ENCODE measurements at regions not wholly inside any gene's neighbourhood (a gene's known extent, or its start where the extent isn't known, plus 50 kb on each side); places are given as distances from the start of the nearest gene placed in this dataset.

DNA sequence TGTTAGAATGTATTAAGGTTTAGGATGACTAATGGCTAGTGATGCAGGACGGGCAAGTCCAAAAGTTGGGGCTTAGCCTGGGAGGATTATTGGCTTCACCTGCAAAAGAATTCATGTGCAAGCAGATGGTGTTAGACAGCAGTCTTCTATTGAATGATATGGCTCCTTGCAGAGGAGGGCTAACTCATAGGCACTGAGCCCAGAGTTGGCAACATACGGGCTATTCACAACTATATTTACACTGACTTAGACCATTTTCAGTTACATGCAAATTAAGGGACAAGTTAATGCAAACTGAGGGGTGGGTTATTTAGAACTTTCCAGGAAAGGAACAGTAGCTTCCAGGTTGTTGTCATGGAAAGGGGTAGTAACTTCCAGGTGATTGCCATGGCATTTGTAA lies 1017.1 kb upstream of the EEF2KMT start:
- intact Hi-C loops (cut with micrococcal nuclease) = no loop called here
- no peak for DNase-seq (ENCODE audit: low spot score)
- no peak overlapping the region for H3K27ac Mint-ChIP-seq
- H3K27me3 Mint-ChIP-seq (ENCODE audit: insufficient read depth) = no peaks in the 10 kb centered on the region
- H3K9me3 Mint-ChIP-seq = peaks cover 9% of the 10 kb centered on the region
- H3K4me1 Mint-ChIP-seq (ENCODE audit: low read depth) = no peaks in the 10 kb centered on the region
- no peak overlapping the region for H3K4me3 Mint-ChIP-seq
- no peaks in the 10 kb centered on the region for H3K36me3 Mint-ChIP-seq (ENCODE audit: low read depth)

DNA sequence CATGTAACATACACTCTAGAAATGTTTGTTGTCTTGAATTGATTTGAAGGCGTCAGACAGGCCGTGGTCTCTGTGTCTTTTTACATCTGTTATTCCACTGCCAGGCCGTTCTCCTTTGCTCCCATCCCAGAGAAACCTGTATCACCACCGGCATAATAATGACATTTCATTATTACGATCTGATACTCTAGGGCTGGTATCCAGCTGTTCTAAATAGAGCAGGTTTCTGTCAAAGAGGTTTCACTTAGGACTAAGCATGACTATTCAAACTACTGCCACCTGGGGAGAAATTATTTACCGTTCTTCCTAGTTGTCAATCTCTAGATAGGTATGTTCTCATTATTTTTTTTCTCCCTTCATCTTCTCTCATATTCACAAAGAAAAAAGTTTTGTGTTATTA lies 1016.2 kb upstream of the EEF2KMT start:
- no peak overlapping the region for H3K27ac Mint-ChIP-seq
- DNase-seq (ENCODE audit: low spot score) = no peak
- H3K4me1 Mint-ChIP-seq (ENCODE audit: low read depth) = no peaks in the 10 kb centered on the region
- no peaks in the 10 kb centered on the region for H3K36me3 Mint-ChIP-seq (ENCODE audit: low read depth)
- H3K9me3 Mint-ChIP-seq = peaks cover 10% of the 10 kb centered on the region
- no peak overlapping the region for H3K4me3 Mint-ChIP-seq
- intact Hi-C loops (cut with micrococcal nuclease) = no loop called here
- H3K27me3 Mint-ChIP-seq (ENCODE audit: insufficient read depth) = no peaks in the 10 kb centered on the region

DNA sequence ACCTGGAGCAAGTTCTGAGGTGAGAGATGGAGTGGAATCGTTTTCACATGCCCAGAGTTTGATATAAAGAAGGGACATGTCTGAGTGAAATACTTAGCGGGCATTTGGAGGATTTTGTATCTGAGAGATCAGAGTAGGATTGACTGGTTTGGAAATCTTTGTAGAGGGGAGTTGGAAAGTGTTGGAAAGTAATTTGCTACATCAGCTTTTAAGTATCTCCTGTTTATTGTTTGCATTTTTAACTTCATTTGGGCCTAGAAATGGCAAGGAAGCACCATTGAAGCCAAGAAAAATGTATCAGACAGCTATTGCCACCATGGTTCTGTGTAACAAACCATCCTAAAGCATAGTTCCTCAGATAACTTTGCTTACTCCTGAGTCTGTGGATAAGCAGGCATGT lies 1015.1 kb upstream of the EEF2KMT start:
- Mint-ChIP-seq H3K27me3 (ENCODE audit: insufficient read depth) (no peaks in the 10 kb centered on the region), H3K36me3 (ENCODE audit: low read depth) (no peaks in the 10 kb centered on the region), H3K4me1 (ENCODE audit: low read depth) (no peaks in the 10 kb centered on the region), H3K9me3 (peaks cover 13% of the 10 kb centered on the region), H3K4me3 (no peak overlapping the region), H3K27ac (no peak overlapping the region)
- no peak for DNase-seq (ENCODE audit: low spot score)
- intact Hi-C loops (cut with micrococcal nuclease) = no loop called here

DNA sequence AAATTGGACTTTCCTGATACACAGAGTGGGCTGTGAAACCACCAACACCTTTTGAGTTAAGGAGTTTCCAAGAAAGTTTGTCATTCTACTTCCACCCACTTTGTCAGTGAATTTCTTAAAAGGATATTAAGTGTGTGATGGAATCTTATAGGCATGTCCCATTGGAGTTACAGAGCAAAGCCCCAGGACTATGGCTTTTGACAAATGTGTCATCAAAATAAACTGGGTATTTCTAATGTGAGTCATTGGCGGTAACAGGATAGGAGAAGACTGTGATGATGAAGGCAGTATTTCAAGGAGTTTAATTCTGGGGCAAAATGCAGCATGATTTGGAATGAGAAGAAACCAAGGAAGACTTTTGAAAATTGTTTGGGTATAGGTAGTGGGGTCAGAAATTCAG lies 1013.8 kb upstream of the EEF2KMT start:
- Mint-ChIP-seq H3K9me3 (peaks cover 19% of the 10 kb centered on the region), H3K4me3 (no peak overlapping the region), H3K4me1 (ENCODE audit: low read depth) (no peaks in the 10 kb centered on the region), H3K36me3 (ENCODE audit: low read depth) (no peaks in the 10 kb centered on the region), H3K27ac (no peak overlapping the region), H3K27me3 (ENCODE audit: insufficient read depth) (no peaks in the 10 kb centered on the region)
- no peak for DNase-seq (ENCODE audit: low spot score)
- intact Hi-C loops (cut with micrococcal nuclease) = no loop called here

DNA sequence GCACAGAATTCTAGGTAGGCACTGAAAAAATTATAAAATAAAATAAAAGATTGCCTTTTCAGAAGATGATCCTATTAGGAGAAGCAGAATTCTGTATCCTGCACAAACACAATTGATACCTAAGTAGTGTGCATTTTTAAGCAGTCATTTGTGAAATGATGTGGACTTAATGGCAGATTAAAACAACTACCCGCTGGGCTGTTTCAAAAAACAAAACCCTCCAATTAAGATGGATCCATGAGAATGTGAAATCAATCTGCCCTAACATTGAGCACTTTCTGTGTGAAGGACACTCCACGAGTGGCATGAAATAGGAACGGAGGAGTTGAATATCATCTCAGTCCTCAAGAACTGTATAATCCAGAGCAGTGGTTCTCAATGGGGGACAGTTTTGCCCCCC lies 1012.8 kb upstream of the EEF2KMT start:
- Mint-ChIP-seq H3K4me1 (ENCODE audit: low read depth) (no peaks in the 10 kb centered on the region), H3K27ac (no peak overlapping the region), H3K9me3 (peaks cover 19% of the 10 kb centered on the region), H3K36me3 (ENCODE audit: low read depth) (no peaks in the 10 kb centered on the region), H3K4me3 (no peak overlapping the region), H3K27me3 (ENCODE audit: insufficient read depth) (no peaks in the 10 kb centered on the region)
- intact Hi-C loops (cut with micrococcal nuclease) = no loop called here
- DNase-seq (ENCODE audit: low spot score) = no peak

DNA sequence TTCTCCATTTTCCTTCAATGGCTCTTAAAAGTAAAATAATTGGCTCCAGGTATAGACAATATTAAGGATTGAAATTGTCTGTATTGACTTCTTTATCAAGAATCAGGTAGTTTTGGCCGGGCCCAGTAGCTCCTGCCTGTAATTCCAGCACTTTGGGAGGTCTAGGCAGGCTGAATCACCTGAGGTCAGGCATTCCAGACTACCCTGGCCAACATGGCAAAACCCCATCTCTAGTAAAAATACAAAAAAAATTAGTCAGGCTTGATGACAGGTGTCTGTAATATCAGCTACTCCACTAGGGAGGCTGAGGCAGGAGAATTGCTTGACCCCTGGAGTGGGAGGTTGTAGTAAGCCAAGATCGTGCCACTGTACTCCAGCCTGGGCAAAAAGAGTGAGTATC lies 1008.5 kb upstream of the EEF2KMT start:
- Mint-ChIP-seq H3K36me3 (ENCODE audit: low read depth) (no peaks in the 10 kb centered on the region), H3K4me1 (ENCODE audit: low read depth) (no peaks in the 10 kb centered on the region), H3K9me3 (peaks cover 28% of the 10 kb centered on the region), H3K4me3 (no peak overlapping the region), H3K27ac (no peak overlapping the region), H3K27me3 (ENCODE audit: insufficient read depth) (no peaks in the 10 kb centered on the region)
- intact Hi-C loops (cut with micrococcal nuclease) = no loop called here
- DNase-seq (ENCODE audit: low spot score) = no peak

DNA sequence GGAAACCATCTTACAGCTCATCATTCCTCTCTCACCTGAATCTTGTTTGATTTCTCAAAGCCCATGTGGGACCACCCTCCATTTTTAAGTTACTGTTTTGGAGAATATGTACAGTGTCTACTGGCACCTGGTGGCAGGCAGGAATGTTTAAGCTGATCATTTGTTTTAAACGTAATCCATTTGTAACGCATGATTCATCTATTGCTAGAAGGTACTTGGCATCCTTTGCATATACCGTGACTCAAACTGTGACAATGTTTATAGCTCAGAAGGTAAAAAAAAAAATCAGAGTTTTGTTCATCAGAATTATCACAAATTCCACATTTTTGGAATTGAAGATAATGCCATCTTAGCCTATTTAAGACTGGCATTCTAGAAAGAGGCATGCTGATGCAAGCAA lies 1007.5 kb upstream of the EEF2KMT start:
- peaks cover 26% of the 10 kb centered on the region for H3K9me3 Mint-ChIP-seq
- no peaks in the 10 kb centered on the region for H3K36me3 Mint-ChIP-seq (ENCODE audit: low read depth)
- no peak overlapping the region for H3K27ac Mint-ChIP-seq
- intact Hi-C loops (cut with micrococcal nuclease) = no loop called here
- no peak for DNase-seq (ENCODE audit: low spot score)
- H3K4me1 Mint-ChIP-seq (ENCODE audit: low read depth) = no peaks in the 10 kb centered on the region
- H3K4me3 Mint-ChIP-seq = no peak overlapping the region
- no peaks in the 10 kb centered on the region for H3K27me3 Mint-ChIP-seq (ENCODE audit: insufficient read depth)

DNA sequence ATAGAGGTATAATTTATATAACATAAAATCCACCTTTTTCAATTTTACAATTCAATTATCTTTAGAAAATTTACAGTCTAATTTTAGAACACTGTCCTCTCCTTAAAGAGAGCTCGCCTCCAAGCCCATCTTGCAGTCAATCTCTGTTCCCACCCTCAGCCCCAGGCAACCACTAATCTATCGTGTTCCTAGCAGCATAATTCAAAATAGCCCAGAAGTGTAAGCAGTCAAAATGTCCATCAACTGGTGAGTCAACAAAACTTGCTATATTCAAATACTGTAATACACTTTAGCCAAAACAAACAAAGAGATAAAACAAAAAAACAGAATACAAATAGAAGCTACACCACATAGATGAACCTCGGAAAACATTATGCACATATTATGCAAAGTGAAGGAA lies 1006.8 kb upstream of the EEF2KMT start:
- intact Hi-C loops (cut with micrococcal nuclease) = no loop called here
- Mint-ChIP-seq H3K4me3 (no peak overlapping the region), H3K27me3 (ENCODE audit: insufficient read depth) (no peaks in the 10 kb centered on the region), H3K36me3 (ENCODE audit: low read depth) (no peaks in the 10 kb centered on the region), H3K4me1 (ENCODE audit: low read depth) (no peaks in the 10 kb centered on the region), H3K9me3 (peaks cover 30% of the 10 kb centered on the region), H3K27ac (no peak overlapping the region)
- no peak for DNase-seq (ENCODE audit: low spot score)

DNA sequence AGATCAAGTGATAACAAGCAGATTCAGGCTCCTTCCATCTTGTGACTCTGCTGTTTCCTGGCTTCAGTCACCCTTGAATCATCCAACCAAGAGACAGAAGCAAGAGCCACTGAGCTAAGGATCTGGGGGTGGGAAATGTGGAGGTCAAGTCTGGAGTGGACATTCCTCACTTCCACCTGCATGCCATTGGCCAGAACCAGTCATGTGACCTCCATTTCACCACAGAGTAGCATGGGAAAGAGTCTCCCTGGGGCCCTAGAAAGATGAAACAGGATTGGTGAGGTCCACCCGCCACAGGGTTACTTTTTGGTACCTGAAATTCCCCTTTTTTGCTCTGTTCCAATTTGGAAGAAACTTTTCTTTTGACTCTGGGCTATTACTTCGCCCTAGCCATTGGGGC lies 1006.0 kb upstream of the EEF2KMT start:
- H3K4me3 Mint-ChIP-seq = no peak overlapping the region
- H3K4me1 Mint-ChIP-seq (ENCODE audit: low read depth) = no peaks in the 10 kb centered on the region
- no peak for DNase-seq (ENCODE audit: low spot score)
- H3K36me3 Mint-ChIP-seq (ENCODE audit: low read depth) = no peaks in the 10 kb centered on the region
- H3K27me3 Mint-ChIP-seq (ENCODE audit: insufficient read depth) = no peaks in the 10 kb centered on the region
- H3K27ac Mint-ChIP-seq = no peak overlapping the region
- peaks cover 30% of the 10 kb centered on the region for H3K9me3 Mint-ChIP-seq
- intact Hi-C loops (cut with micrococcal nuclease) = no loop called here

DNA sequence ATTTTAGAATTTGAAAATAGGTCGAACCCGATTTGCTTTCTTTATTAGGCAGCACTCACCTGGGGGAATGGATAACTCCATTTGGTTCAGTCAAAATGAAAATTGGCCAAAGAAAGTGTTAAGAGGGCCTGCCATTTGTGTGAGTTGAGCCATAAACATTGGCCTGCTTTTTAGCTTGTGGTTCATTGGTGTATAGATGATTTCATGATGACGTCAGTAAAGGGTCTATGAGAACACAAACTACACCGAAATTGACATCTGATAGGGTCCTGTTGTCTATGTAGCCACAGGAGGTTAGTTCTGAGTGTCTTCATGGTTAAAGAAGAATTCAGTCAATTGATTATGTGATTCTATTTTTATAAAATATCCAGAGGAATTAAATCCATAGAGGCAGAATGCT lies 1001.5 kb upstream of the EEF2KMT start:
- no peaks in the 10 kb centered on the region for H3K36me3 Mint-ChIP-seq (ENCODE audit: low read depth)
- peaks cover 33% of the 10 kb centered on the region for H3K9me3 Mint-ChIP-seq
- no peaks in the 10 kb centered on the region for H3K27me3 Mint-ChIP-seq (ENCODE audit: insufficient read depth)
- no peak overlapping the region for H3K4me3 Mint-ChIP-seq
- H3K27ac Mint-ChIP-seq = no peak overlapping the region
- no peaks in the 10 kb centered on the region for H3K4me1 Mint-ChIP-seq (ENCODE audit: low read depth)
- intact Hi-C loops (cut with micrococcal nuclease) = no loop called here
- DNase-seq (ENCODE audit: low spot score) = no peak

DNA sequence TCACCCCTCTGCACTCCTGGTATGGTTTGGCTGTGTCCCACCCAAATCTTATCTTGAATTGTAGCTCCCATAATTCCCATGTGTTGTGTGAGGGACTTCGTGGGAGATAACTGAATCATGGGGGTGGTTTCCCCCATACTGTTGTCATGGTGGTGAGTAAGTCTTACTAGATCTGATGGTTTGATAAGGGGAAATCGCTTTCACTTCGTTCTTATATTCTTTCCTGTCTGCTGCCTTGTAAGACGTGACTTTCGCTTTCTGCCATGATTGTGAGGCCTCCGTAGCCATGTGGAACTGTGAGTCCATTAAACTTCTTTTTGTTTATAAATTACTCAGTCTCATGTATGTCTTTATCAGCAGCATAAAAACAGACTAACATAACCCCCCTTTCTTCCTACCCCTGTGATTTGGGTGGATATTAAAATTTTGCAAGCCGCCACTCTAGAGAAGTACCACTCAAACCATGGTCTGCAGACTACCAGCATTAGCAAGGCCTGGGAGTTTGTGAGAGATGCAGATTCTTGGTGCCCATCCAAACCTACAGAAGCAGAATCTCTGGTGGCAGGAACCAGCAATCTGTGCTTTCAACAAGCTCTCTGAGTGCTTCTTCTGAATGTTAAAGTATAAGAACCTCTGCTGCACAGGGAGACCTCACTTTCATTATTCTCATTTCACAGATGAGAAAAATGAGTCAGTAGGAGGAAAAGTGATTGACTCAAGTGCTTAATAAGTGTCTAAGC lies 999.5 kb upstream of the EEF2KMT start:
- H3K9me3 Mint-ChIP-seq = peaks cover 33% of the 10 kb centered on the region
- DNase-seq (ENCODE audit: low spot score) = no peak
- no peaks in the 10 kb centered on the region for H3K4me1 Mint-ChIP-seq (ENCODE audit: low read depth)
- intact Hi-C loops (cut with micrococcal nuclease) = no loop called here
- H3K27ac Mint-ChIP-seq = no peak overlapping the region
- no peaks in the 10 kb centered on the region for H3K27me3 Mint-ChIP-seq (ENCODE audit: insufficient read depth)
- no peaks in the 10 kb centered on the region for H3K36me3 Mint-ChIP-seq (ENCODE audit: low read depth)
- no peak overlapping the region for H3K4me3 Mint-ChIP-seq

DNA sequence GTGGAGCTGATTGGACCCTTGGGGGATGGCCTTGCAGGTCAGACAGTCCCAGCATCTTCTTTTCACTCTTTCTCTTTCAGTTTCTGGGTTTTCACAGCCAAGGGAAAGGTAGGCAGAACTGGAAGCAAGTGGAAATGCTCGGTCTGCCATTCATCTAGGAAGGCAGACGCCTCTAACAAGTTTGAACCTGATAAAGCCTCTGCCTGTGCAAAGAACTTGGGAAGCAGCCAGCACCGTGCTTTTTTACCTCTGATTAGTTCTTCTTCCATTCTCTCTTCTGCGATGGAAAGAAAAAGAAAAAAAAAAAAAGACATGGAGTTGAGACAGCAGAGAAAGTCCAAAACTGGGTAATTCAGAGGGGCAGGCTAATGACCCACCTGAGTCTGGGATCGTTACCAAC lies 997.8 kb upstream of the EEF2KMT start:
- no peak for DNase-seq (ENCODE audit: low spot score)
- peaks cover 36% of the 10 kb centered on the region for H3K9me3 Mint-ChIP-seq
- H3K4me1 Mint-ChIP-seq (ENCODE audit: low read depth) = no peaks in the 10 kb centered on the region
- H3K27ac Mint-ChIP-seq = no peak overlapping the region
- H3K4me3 Mint-ChIP-seq = no peak overlapping the region
- H3K36me3 Mint-ChIP-seq (ENCODE audit: low read depth) = no peaks in the 10 kb centered on the region
- H3K27me3 Mint-ChIP-seq (ENCODE audit: insufficient read depth) = no peaks in the 10 kb centered on the region
- intact Hi-C loops (cut with micrococcal nuclease) = no loop called here

DNA sequence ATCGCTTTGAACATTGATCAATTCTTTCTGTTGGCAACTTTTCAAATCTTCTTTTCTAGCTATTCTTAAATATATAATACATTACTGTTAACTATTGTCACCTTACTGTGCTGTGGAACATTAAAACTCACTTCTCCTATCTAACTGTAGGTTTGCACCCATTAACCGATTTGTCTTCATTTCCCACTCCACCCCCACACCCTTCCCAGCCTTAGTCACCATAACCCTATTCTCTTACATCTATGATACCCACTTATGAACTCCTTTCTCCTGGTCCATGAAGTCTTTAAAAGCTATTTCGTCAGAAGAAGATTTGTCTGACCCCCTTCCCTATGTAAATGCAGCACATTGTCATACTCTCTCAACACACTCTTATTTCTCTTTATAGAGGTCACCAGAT lies 993.4 kb upstream of the EEF2KMT start:
- intact Hi-C loops (cut with micrococcal nuclease) = no loop called here
- Mint-ChIP-seq H3K4me1 (ENCODE audit: low read depth) (no peaks in the 10 kb centered on the region), H3K9me3 (peaks cover 38% of the 10 kb centered on the region), H3K27ac (no peak overlapping the region), H3K36me3 (ENCODE audit: low read depth) (no peaks in the 10 kb centered on the region), H3K4me3 (no peak overlapping the region), H3K27me3 (ENCODE audit: insufficient read depth) (no peaks in the 10 kb centered on the region)
- no peak for DNase-seq (ENCODE audit: low spot score)

DNA sequence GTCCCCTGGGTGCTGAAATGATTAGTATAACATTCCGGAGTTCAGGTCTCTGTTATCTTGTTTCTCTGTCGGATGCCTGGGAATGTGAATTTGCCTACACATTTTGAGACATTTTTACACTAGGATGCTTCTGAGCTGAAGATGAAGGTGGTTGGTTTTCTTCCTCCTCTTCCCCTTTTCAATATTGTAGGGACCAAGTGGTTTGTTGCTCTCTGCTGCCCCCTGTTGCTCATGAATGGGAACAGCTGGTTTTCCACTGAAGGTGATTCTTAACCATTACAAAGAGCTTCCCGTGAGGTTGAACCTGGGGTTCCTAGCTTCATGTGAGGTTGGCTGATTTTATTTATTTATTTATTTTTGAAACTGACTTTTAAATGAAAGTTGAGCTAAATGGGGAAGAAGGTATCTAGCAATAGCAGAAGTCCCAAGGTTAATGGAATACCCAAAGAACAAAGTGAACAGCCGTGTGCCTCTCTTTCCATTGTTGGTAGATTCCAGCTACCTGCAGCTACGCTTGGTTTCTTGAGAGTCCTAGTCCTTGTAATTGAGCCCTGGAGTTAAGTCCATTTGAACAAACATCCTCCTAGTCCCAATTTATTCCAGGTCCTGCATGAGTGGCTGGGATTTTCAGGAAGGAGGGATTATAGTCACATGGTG lies 983.9 kb upstream of the EEF2KMT start:
- no peaks in the 10 kb centered on the region for H3K36me3 Mint-ChIP-seq (ENCODE audit: low read depth)
- no peak overlapping the region for H3K4me3 Mint-ChIP-seq
- intact Hi-C loops (cut with micrococcal nuclease) = no loop called here
- H3K27ac Mint-ChIP-seq = no peak overlapping the region
- no peaks in the 10 kb centered on the region for H3K27me3 Mint-ChIP-seq (ENCODE audit: insufficient read depth)
- no peaks in the 10 kb centered on the region for H3K4me1 Mint-ChIP-seq (ENCODE audit: low read depth)
- no peak for DNase-seq (ENCODE audit: low spot score)
- H3K9me3 Mint-ChIP-seq = peaks cover 8% of the 10 kb centered on the region
